ENCODE measurements at regions not wholly inside any gene's neighbourhood (a gene's known extent, or its start where the extent isn't known, plus 50 kb on each side); places are given as distances from the start of the nearest gene placed in this dataset.

GRCh38 chr5:106862450-106863193 is 808.1 kb downstream of the EFNA5 start:
- Histone ChIP-seq H3K4me3 (ENCODE audit: low read depth, low read length) (no peak overlapping the region), H3K36me3 (ENCODE audit: control insufficient read depth, insufficient read depth, low read length) (no peaks in the 10 kb centered on the region), H3K27me3 (ENCODE audit: control insufficient read depth, insufficient read depth, low read length) (no peaks in the 10 kb centered on the region)
- TF ChIP-seq CTCF (IDR thresholded peaks at IDR 0.05; ENCODE audit: insufficient read depth, low read length, poor library complexity, severe bottlenecking), result no peak
- DNase-seq (ENCODE audit: low read depth), result peak; percentile 23

- no peaks in the 10 kb centered on the region for H3K36me3 ChIP-seq (ENCODE audit: control insufficient read depth, insufficient read depth, low read length)
- DNase-seq (ENCODE audit: low read depth), result no peak
- H3K27me3 ChIP-seq (ENCODE audit: control insufficient read depth, insufficient read depth, low read length), result no peaks in the 10 kb centered on the region
- H3K4me3 ChIP-seq (ENCODE audit: low read depth, low read length), result no peak overlapping the region
- no peak for TF ChIP-seq CTCF (IDR thresholded peaks at IDR 0.05; ENCODE audit: insufficient read depth, low read length, poor library complexity, severe bottlenecking)
These were observed 810.2 kb downstream of the EFNA5 start for GRCh38 chr5:106860398-106861044.

- Histone ChIP-seq H3K4me3 (ENCODE audit: low read depth, low read length) (no peak overlapping the region), H3K36me3 (ENCODE audit: control insufficient read depth, insufficient read depth, low read length) (no peaks in the 10 kb centered on the region), H3K27me3 (ENCODE audit: control insufficient read depth, insufficient read depth, low read length) (no peaks in the 10 kb centered on the region)
- no peak for DNase-seq (ENCODE audit: low read depth)
- no peak for TF ChIP-seq CTCF (IDR thresholded peaks at IDR 0.05; ENCODE audit: insufficient read depth, low read length, poor library complexity, severe bottlenecking)
These were observed 812.1 kb downstream of the EFNA5 start for GRCh38 chr5:106858616-106859015.

- Histone ChIP-seq H3K27me3 (ENCODE audit: control insufficient read depth, insufficient read depth, low read length) (no peaks in the 10 kb centered on the region), H3K36me3 (ENCODE audit: control insufficient read depth, insufficient read depth, low read length) (no peaks in the 10 kb centered on the region), H3K4me3 (ENCODE audit: low read depth, low read length) (no peak overlapping the region)
- no peak for DNase-seq (ENCODE audit: low read depth)
- TF ChIP-seq CTCF (IDR thresholded peaks at IDR 0.05; ENCODE audit: insufficient read depth, low read length, poor library complexity, severe bottlenecking), result no peak
These were observed 815.8 kb downstream of the EFNA5 start for GRCh38 chr5:106854922-106855321.

GRCh38 chr5:106854105-106854687 is 816.5 kb downstream of the EFNA5 start:
- DNase-seq (ENCODE audit: low read depth), result no peak
- H3K36me3 ChIP-seq (ENCODE audit: control insufficient read depth, insufficient read depth, low read length), result no peaks in the 10 kb centered on the region
- H3K27me3 ChIP-seq (ENCODE audit: control insufficient read depth, insufficient read depth, low read length), result no peaks in the 10 kb centered on the region
- no peak overlapping the region for H3K4me3 ChIP-seq (ENCODE audit: low read depth, low read length)
- no peak for TF ChIP-seq CTCF (IDR thresholded peaks at IDR 0.05; ENCODE audit: insufficient read depth, low read length, poor library complexity, severe bottlenecking)
